22Rv1 (cell line): ENCODE measurements at regions not wholly inside any gene's neighbourhood (a gene's known extent, or its start where the extent isn't known, plus 50 kb on each side); places are given as distances from the start of the nearest gene placed in this dataset.

Experiments used
- H3K27ac ChIP-seq: fragments of 450-650 bp; 2 replicates; pipeline ENCODE4 v1.5.1; 2017
- CTCF ChIP-seq: fragments of 450-650 bp; IDR thresholded peaks from 2 replicates; pipeline ENCODE4 v1.5.1; 2017; ENCODE audit warnings: mild to moderate bottlenecking
- ZFX ChIP-seq: fragments of 450-650 bp; IDR thresholded peaks from 2 replicates; pipeline ENCODE4 v1.6.1; 2017; ENCODE audit warnings: antibody characterized with exemption, borderline replicate concordance

DNA sequence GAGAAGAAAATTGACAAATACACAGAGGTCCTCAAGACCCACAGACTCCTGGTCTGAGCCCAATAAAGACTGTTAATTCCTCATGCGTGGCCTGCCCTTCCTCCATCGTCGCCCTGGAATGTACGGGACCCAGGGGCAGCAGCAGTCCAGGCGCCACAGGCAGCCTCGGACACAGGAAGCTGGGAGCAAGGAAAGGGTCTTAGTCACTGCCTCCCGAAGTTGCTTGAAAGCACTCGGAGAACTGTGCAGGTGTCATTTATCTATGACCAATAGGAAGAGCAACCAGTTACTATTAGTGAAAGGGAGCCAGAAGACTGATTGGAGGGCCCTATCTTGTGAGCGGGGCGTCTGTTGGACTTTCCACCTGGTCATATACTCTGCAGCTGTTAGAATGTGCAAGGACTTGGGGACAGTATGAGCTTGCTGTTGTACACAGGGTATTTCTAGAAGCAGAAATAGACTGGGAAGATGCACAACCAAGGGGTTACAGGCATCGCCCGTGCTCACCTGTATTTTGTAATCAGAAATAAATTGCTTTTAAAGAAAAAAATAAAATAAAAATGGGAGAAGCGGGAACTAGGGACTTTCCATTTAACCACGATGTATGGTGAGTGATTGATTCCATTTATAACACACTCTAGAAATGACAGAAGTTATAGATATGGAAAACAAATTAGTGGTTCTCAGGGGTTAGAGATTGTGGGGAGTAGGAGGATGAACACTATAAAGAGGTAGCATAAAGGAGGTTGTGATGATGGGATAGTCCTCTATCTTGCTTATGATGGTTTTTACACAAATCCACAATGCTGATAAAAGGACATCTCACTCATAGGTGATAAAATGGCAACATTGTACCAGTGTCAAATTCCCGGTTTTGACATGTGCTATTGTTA lies 244.7 kb downstream of the MRPL39 start:
- H3K27ac ChIP-seq, result no peak overlapping the region
- TF ChIP-seq CTCF, result no peak
- TF ChIP-seq ZFX, result no peak

DNA sequence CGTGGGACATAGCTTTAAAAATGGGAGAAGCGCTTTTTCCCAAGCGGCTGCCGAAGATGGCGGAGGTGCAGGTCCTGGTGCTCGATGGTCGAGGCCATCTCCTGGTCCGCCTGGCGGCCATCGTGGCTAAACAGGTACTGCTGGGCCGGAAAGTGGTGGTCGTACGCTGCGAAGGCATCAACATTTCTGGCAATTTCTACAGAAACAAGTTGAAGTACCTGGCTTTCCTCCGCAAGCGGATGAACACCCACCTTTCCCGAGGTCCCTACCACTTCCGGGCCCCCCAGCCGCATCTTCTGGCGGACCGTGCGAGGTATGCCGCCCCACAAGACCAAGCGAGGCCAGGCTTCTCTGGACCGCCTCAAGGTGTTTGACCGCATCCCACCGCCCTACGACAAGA lies 245.5 kb downstream of the MRPL39 start:
- H3K27ac ChIP-seq, result no peak overlapping the region
- TF ChIP-seq ZFX (no peak), CTCF (no peak)

GRCh38 chr21:25361097-25361496 lies 246.2 kb downstream of the MRPL39 start:
- no peak overlapping the region for H3K27ac ChIP-seq
- TF ChIP-seq ZFX (no peak), CTCF (no peak)

- TF ChIP-seq ZFX (no peak), CTCF (peak; percentile 65)
Observed at GRCh38 chr21:25360593-25360992, 246.7 kb downstream of the MRPL39 start.

GRCh38 chr21:25359724-25360123 lies 247.6 kb downstream of the MRPL39 start:
- TF ChIP-seq ZFX (no peak), CTCF (no peak)
- H3K27ac ChIP-seq, result no peak overlapping the region

More at GRCh38 chr21:25360593-25360992, 246.7 kb downstream of the MRPL39 start:
- H3K27ac ChIP-seq, result no peak overlapping the region

DNA sequence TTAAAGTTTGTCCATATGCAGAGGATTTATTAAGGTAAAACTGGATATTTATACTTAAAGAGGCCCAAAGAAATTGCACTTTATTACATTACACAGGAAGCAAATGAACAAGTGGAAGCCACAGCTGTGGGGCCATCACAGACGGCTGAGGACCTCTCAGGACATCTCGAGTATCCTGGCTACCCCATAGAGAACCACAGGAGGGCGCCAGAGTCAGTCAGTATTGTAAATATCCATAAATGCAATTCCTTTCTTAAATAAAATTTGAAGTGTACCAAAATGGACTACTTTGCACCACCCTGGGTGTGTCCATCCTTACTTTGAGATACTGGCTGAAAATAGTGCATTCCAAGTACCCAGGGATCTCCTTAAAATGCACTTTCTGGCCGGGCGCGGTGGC lies 257.2 kb downstream of the MRPL39 start:
- peak; percentile 77 for TF ChIP-seq CTCF
- TF ChIP-seq ZFX, result no peak

DNA sequence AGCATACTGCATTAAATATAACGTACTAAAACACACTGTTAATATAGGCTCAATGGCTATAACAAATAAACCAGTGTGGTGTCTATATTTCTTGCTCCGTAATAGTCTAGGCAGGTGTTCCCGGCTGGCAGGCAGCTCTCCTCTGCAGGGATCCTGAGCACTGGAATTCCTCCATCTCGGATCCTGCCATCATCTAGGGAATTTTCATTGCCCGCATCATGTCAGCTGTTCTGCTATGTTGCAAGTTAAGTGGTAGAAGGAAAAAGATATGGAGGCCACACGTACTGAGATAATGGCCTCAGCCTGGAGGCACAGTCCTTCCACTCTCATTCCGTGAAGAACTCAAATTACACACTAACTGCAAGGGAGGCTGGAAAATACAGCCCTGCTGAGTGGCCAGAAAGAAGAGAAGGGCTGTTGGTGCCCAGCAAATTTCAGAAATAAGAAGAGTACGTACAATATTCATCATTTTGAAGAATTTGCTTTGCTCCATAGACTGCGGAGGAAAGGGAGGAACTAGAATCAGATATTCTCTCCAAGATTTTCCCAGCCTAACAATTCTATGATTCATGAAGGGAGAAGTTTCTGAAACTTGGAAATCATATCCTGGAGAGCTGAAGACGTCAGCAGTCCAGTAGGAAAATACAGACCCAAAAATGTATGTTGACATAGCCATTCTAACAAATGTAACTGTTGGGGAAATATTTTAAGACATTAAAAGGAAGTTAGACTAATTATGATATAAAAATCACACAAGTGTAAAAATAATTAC lies 263.3 kb downstream of the MRPL39 start:
- no peak overlapping the region for H3K27ac ChIP-seq
- TF ChIP-seq CTCF, result no peak
- no peak for TF ChIP-seq ZFX

More for the DNA sequence above, 257.2 kb downstream of the MRPL39 start:
- no peak overlapping the region for H3K27ac ChIP-seq
